ENCODE measurements at regions not wholly inside any gene's neighbourhood (a gene's known extent, or its start where the extent isn't known, plus 50 kb on each side); places are given as distances from the start of the nearest gene placed in this dataset.

GRCh38 chr9:115969096-115969495, 184.5 kb upstream of the PAPPA start:
- TF ChIP-seq JUND (IDR thresholded peaks at IDR 0.05) (no peak), CTCF (IDR thresholded peaks at IDR 0.05; ENCODE audit: low read depth, low read length, missing input control) (no peak), HNF4A (conservative IDR thresholded peaks at IDR 0.05) (no peak)

All from liver (tissue), 3 donors.